Lung (tissue), 11 donors: ENCODE measurements at regions not wholly inside any gene's neighbourhood (a gene's known extent, or its start where the extent isn't known, plus 50 kb on each side); places are given as distances from the start of the nearest gene placed in this dataset.
"Not testable (repeated sequence)": the region's sequence is repeated elsewhere in the genome, so short reads cannot be mapped to it uniquely, and the experiment has no call there.

ENCODE experiments used
- ATAC-seq: fragments of 200-7000 bp; cut with Tn5 transposase; one replicate; pipeline ENCODE4 v1.9.1; 2020; ENCODE audit warnings: moderate number of reproducible peaks; ENCODE audit not compliant: insufficient read depth, low FRiP score
- DNase-seq, 3 donors: peaks; one replicate each; pipeline ENCODE4 v3.0.0-alpha.2; 2013 to 2017
- H3K27ac ChIP-seq, 2 donors: one replicate each; pipeline ENCODE4 v1.5.1; 2013; ENCODE audit warnings: mild to moderate bottlenecking in 2 of 2, moderate library complexity in 2 of 2, control low read depth in 1 of 2, inconsistent platforms in 1 of 2, low read depth in 1 of 2, low read length in 1 of 2
- H3K27me3 ChIP-seq, 3 donors: one replicate each; pipeline ENCODE4 v1.5.1; 2013; ENCODE audit warnings: low read length in 2 of 3; ENCODE audit not compliant: control insufficient read depth in 3 of 3, insufficient read depth in 3 of 3
- H3K36me3 ChIP-seq, 4 donors: one replicate each; pipeline ENCODE4 v1.5.1; 2013; ENCODE audit warnings: low read length in 4 of 4, mild to moderate bottlenecking in 1 of 4, moderate library complexity in 1 of 4; ENCODE audit not compliant: control insufficient read depth in 4 of 4, insufficient read depth in 4 of 4
- H3K4me1 ChIP-seq, 5 donors: one replicate each; pipeline ENCODE4 v1.5.1; 2013; ENCODE audit warnings: low read length in 5 of 5, mild to moderate bottlenecking in 2 of 5, moderate library complexity in 1 of 5; ENCODE audit not compliant: control insufficient read depth in 5 of 5, insufficient read depth in 5 of 5
- H3K4me3 ChIP-seq: one replicate; pipeline ENCODE4 v1.5.1; 2013; ENCODE audit warnings: mild to moderate bottlenecking, control low read depth, moderate library complexity
- H3K9ac ChIP-seq, 2 donors: one replicate each; pipeline ENCODE4 v1.5.1; 2013; ENCODE audit warnings: low read length in 2 of 2, control low read depth in 1 of 2; ENCODE audit not compliant: insufficient read depth in 1 of 2
- H3K9me3 ChIP-seq, 4 donors: one replicate each; pipeline ENCODE4 v1.5.1; 2013; ENCODE audit warnings: low read length in 3 of 4, mild to moderate bottlenecking in 1 of 4, moderate library complexity in 1 of 4; ENCODE audit not compliant: control insufficient read depth in 4 of 4, insufficient read depth in 3 of 4
- CTCF ChIP-seq: IDR thresholded peaks from 2 replicates; pipeline ENCODE4 v1.5.1; 2012; ENCODE audit warnings: mild to moderate bottlenecking; ENCODE audit errors: control extremely low read depth, extremely low read depth
- WGBS, 2 donors: extraction: QIAGEN DNeasy Blood & Tissue Kit; methylation state at CpG; one replicate each; pipeline ENCODE4 v1.1.7; 2013; 5-methylcytosine and 5-hydroxymethylcytosine counted together
- donor health status: control.
- donor health status: control.
- donor health status: Bipolar disorder and iron deficiency.
- donor health status: healthy.
- donor health status: DM: yes; HTN: yes; CAD: no.

DNA sequence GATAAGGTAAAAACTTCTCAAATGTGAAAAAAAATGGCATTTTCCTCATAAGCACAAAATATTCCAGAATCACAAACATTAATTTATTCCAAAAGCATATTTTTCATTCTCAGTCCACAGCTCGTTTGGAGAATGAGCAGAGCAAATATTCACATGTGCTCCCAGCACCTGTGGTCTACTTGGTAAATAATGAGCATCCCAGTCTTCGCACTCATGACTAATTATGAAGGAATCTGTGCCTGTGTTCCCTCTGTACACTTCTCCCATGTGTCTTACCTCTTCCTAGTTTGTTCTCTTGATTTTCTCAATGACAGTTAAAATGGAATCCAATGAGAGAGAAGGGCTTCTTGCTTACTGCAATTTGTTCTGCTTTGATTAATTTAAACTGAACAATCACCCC, 671.0 kb upstream of the SOX11 start:
- H3K36me3 ChIP-seq: no peaks in the 10 kb centered on the region
- no peak overlapping the region for H3K27ac ChIP-seq
- H3K4me1 ChIP-seq: peaks cover 0 to 3% (median 0%) of the 10 kb centered on the region in 5 donors
- H3K27me3 ChIP-seq: no peaks in the 10 kb centered on the region
- no peak overlapping the region for H3K4me3 ChIP-seq
- no peak for TF ChIP-seq CTCF
- DNase-seq (peak in 1 of 3 donors; percentile 25), ATAC-seq (no peak)
- no peak overlapping the region for H3K9ac ChIP-seq
- peaks cover 0 to 5% (median 1%) of the 10 kb centered on the region in 4 donors for H3K9me3 ChIP-seq
- WGBS, 2 donors: 56 to 82% methylated on average over 2 of the region's 2 CpGs

- H3K4me1 ChIP-seq: peaks cover 0 to 10% (median 3%) of the 10 kb centered on the region in 5 donors
- H3K27ac ChIP-seq: no peak overlapping the region
- no peak overlapping the region for H3K4me3 ChIP-seq
- H3K27me3 ChIP-seq: no peaks in the 10 kb centered on the region
- DNase-seq: peak in 1 of 3 donors; percentile 29
- ATAC-seq: no peak
- H3K9me3 ChIP-seq: peaks cover 0 to 5% (median 1%) of the 10 kb centered on the region in 4 donors
- no peaks in the 10 kb centered on the region for H3K36me3 ChIP-seq
- WGBS, 2 donors: 97% methylated on average over 3 of the region's 3 CpGs
- TF ChIP-seq CTCF: no peak
- no peak overlapping the region for H3K9ac ChIP-seq
Observed at GRCh38 chr2:5022061-5022460, 670.1 kb upstream of the SOX11 start.

GRCh38 chr2:5022708-5023635, 669.2 kb upstream of the SOX11 start:
- not testable (repeated sequence) for H3K36me3 ChIP-seq, H3K4me3 ChIP-seq, H3K9me3 ChIP-seq, DNase-seq, H3K27ac ChIP-seq, ATAC-seq, H3K27me3 ChIP-seq, H3K9ac ChIP-seq
- peaks cover 0 to 12% (median 3%) of the 10 kb centered on the region in 5 donors for H3K4me1 ChIP-seq

DNA sequence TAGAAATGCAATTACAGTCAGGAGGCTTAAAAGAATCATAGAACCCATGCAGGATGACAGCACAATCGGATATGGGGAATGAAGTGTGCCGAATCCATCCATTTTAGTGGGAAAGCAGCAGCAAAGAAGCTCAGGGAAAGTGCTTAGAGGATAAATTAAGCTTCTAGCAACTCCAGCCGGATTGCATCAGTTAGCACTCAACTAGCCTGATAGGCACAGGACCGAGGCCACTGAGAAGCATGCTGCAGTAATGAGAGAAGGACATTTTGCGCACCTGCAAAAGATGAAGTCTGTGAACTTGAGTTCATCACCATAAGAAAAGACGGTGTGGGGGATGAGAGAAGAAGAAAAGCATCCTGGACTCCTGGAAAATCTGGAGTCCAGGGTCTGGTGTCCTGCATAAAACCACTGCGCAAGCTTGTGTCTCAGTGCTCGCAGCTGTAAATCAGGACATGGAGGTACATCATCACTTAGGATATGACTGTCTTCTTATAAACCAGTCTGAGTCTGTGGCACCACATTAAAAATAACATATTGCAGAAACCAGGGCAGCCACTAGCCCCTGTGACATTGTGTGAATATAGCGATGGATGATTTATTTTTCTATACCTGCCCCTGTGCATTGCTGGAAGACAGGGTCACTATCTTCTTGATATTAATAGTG, 665.5 kb upstream of the SOX11 start:
- ATAC-seq: no peak
- Histone ChIP-seq H3K4me1 (peaks cover 0 to 12% (median 0%) of the 10 kb centered on the region in 5 donors), H3K9me3 (peaks cover 0 to 5% (median 1%) of the 10 kb centered on the region in 4 donors), H3K27ac (no peak overlapping the region), H3K36me3 (no peaks in the 10 kb centered on the region), H3K9ac (no peak overlapping the region), H3K27me3 (no peaks in the 10 kb centered on the region), H3K4me3 (no peak overlapping the region)
- peak; percentile 45 to 79 (median 62) for DNase-seq
- TF ChIP-seq CTCF: no peak
- 63 to 75% methylated on average over 9 of the region's 9 CpGs for WGBS, 2 donors
